AML-193 (cell line): ENCODE measurements at regions not wholly inside any gene's neighbourhood (a gene's known extent, or its start where the extent isn't known, plus 50 kb on each side); places are given as distances from the start of the nearest gene placed in this dataset.
A peak's percentile ranks its signal among the peaks of the same experiment; 100 is the strongest.
"Not testable (repeated sequence)": the region's sequence is repeated elsewhere in the genome, so short reads cannot be mapped to it uniquely, and the experiment has no call there.

Experiments
- DNase-seq, 2 experiments: peaks; one replicate each; lab custom pipeline; 2025; lab: John Stamatoyannopoulos, UW

GRCh38 chr3:102036017-102036416, 186.7 kb downstream of the NFKBIZ start:
- no peak for DNase-seq

DNA sequence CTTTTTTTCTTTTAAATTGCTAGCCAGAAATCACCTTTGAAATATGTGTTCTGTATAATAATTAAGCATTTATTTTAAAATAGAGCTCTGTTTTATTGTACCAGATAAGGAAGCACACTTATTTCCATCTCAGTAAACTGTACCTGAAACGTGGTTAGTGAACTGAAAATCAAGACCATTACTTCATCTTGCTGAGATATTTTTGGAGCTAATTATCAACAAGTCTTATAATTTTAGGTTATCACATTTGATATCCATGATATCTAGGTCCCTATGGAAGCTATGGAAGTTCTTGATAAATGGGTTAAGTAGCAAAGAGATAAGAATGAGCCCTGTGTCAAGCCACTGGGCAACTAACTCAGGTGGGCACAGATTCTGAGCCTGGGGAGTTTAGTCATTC, 187.2 kb downstream of the NFKBIZ start:
- DNase-seq: no peak

- DNase-seq: no peak
These were observed 187.9 kb downstream of the NFKBIZ start for GRCh38 chr3:102037209-102037608.

DNA sequence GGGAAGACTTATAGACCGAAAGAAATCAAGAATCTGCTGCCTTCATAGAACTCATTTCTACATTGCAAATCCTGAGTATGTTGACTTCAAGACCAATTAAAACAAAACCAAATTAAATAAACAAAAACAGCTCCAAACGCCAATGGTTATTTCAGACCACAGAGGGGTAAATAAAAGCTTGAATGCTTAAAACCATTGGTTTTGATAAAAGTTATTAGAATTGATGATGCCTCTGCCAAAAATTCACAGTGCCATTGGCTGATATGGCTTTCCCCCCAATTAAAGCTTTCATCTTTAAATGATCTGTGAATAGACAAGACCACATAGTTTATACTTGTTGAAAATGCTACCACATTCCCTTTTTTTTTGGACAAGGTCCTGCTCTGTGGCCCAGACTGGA, 188.5 kb downstream of the NFKBIZ start:
- no peak for DNase-seq

GRCh38 chr3:102038477-102039142, 189.3 kb downstream of the NFKBIZ start:
- DNase-seq: no peak

DNA sequence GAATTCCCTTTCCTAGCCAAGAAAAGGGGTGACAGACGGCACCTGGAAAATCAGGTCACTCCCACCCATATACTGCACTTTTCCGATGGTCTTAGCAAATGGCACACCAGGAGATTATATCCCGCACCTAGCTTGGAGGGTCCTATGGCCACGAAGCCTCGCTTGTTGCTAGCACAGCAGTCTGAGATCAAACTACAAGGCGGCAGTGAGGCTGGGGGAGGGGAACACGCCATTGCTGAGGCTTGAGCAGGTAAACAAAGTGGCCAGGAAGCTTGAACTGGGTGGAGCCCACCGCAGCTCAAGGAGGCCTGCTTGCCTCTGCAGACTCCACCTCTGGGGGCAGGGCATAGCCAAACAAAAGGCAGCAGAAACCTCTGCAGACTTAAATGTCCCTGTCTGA, 190.8 kb downstream of the NFKBIZ start:
- not testable (repeated sequence) for DNase-seq

DNA sequence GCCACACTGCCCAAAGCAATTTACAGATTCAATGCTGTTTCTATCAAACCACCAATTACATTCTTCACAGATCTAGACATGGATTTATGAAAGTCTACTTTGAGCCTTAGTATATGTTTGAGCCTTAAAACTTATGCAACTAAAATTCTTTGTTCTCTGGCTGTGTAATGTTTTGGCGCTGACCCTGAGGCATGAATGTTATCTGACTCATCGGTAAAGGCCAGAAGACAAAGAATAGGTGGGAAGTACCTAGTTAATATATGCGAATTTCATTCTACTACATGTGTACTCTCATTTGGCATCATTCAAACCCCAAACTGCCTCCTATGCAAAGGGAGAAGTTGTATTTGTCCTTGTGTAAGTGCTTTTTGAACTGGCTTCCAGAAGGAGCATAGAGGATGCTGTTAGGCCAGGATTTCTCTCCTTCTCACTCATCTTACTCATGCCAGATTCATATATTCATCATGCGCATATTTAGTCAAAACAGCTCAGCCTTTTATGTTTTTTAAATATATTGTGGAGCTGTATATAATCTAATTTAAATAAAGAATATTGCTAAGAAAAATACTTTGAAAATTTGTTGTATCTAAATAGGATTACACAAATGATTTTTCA, 204.2 kb downstream of the NFKBIZ start:
- DNase-seq: no peak

DNA sequence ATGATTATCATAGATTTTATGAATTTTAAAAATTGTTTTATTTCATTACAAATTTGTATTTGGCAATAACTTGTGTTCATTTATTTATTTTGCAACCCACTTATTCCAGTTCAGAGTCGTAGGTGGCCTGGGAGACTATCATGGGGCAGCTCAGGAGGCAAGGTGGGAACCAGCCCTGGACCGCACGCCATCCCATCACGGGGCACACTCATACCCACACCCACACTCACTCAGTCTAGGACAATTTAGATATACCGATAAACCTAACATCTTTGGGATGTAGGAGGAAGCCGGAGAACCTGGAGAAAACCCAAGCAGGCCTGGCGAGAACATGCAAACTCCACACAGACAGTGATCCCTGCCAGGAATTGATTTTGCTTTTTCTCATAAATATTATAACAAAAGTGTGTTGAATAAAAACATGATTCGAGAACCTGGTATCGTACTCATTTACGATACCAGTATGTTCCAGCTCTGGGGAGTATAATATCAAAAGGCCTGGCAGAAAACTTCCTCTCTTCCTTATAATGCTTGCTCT, 205.3 kb downstream of the NFKBIZ start:
- DNase-seq: no peak

GRCh38 chr3:102057781-102058421, 208.6 kb downstream of the NFKBIZ start:
- DNase-seq: no peak

DNA sequence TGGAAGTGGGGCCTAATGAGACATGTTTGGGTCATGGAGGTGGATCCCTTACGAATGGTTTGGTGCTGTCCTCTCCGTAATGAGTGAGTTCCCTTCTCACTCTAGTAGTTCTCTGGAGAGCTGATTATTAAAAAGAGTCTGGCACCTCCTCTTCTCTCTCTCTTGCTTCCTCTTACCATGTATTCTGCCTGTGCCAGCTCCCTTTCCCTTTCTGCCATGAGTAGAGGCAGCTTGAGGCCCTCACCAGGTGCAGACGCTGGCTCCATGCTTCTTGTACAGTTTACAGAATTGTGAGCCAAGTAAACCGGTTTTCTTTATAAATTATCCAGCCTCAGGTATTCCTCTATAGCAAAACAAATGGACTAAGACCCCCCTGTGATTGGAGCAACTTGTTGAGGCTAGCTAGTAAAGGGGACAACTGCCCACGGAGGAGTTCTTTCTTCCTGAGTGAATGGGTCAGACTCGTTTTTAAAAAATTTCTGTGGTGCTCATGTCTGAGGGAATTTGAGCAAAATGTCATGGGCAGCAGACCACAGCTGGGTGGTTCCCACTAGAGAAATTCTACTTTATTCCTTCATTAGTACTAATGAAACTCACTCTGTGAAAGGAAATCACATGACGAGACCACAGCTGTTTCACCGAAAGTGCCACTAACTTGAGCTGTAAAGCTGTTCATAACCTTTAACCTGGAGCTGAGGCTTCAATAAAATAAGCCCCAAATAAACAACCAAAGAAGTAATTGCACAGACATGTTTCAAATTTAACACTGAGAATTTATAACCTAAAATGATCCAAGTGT, 210.0 kb downstream of the NFKBIZ start:
- DNase-seq: no peak

GRCh38 chr3:102060814-102061213, 211.5 kb downstream of the NFKBIZ start:
- no peak for DNase-seq

- no peak for DNase-seq
These were observed 214.3 kb downstream of the NFKBIZ start for GRCh38 chr3:102063572-102063971.

- no peak for DNase-seq
These were observed 217.2 kb downstream of the NFKBIZ start for GRCh38 chr3:102066470-102066869.

- DNase-seq: no peak
These were observed 219.0 kb downstream of the NFKBIZ start for GRCh38 chr3:102068327-102068726.

GRCh38 chr3:102068736-102069135, 219.4 kb downstream of the NFKBIZ start:
- no peak for DNase-seq

GRCh38 chr3:102069211-102069662, 219.9 kb downstream of the NFKBIZ start:
- no peak for DNase-seq

DNA sequence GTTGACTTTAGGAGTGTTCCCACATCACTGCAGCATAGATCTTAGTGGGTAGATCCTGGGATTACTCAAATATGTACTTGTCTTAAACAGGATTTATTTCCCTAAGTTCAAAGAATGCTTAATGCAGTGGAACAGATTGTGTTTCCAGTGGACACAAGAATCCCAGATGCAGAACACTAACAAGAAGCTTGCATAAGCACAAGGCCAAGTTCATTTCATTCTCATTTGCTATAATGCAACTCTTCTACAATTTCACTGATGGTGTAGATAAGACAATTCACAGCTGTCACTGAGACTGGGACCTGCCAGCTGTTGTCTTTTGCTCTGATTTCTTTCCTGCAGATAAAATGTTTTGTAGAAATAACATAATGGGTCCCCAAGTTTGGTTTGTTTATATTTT, 225.6 kb downstream of the NFKBIZ start:
- no peak for DNase-seq

GRCh38 chr3:102078401-102078800, 229.1 kb downstream of the NFKBIZ start:
- no peak for DNase-seq

- DNase-seq: peak; percentile 77 to 87
These were observed 229.8 kb downstream of the NFKBIZ start for GRCh38 chr3:102078854-102079808.

DNA sequence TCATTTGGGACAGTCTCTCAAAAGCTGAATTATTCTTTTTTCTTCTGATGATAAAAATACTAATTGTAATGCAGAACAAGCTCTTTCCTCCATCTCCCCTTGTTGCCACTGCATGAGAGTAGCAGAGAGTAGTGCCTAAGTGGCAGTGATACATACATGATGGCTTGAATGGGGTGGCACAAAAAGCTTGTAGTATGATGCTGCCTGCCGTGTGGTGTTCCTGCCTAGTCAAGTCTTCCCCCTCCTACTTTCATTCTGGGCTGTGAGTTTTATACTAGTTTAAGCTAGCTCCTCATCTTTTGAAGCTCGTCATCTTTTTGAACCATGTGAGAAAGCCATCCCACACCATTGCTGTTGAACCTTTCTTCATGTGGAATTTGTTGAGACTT, 230.5 kb downstream of the NFKBIZ start:
- DNase-seq: no peak
